DND-41 (cell line): ENCODE measurements at regions not wholly inside any gene's neighbourhood (a gene's known extent, or its start where the extent isn't known, plus 50 kb on each side); places are given as distances from the start of the nearest gene placed in this dataset.

Experiments used
- EZH2 ChIP-seq: IDR thresholded peaks from 3 replicates; pipeline ENCODE4 v1.6.1; 2012; ENCODE audit warnings: borderline replicate concordance, low read depth, mild to moderate bottlenecking, moderate library complexity, low read length, inconsistent platforms; ENCODE audit not compliant: severe bottlenecking
- TF ChIP-seq, protein P1 (sequence below): IDR thresholded peaks from 2 replicates; pipeline ENCODE4 v1.5.1; 2012; ENCODE audit warnings: borderline replicate concordance, low read length, moderate library complexity, mild to moderate bottlenecking; ENCODE audit not compliant: poor library complexity, severe bottlenecking; ENCODE audit errors: extremely low read depth

DNA sequence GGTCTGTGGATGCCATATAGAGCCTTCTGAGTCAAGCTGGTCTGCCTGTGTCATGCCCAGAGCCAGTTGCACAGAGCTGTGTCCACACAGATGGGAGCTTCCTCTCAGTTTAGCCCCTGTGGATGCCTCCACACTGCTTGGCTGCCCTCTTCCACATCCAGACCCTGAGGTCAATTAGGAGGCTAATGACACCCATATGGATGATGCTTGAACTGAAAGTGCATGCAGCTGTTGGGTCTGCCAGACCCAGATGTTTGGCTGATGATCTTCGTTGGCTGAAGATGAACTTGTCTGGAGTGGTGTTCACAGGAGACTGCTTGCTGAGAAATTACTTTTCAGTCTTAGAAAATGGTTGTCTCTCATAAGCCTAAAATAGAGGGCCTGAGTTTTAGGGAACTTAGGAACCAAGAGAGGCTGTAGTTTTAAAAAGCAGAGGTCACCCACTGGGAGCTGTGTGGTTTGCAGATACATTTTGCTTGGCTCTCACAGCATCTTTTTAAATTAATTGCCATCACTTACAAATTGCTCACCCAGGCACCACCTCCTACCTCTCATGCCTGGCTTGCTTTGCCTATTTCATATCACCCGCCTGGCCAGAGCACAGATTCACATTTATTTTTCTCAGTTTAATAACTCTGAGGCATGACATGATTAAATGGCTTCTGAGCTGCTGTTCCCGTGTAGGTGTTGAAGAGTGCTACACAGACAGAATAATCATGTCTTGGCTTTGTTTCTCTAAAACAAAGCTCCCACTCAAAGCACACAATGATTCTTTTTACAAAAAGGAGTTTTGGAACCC, 176.1 kb downstream of the MINAR1 start:
- TF ChIP-seq, protein P1, sequence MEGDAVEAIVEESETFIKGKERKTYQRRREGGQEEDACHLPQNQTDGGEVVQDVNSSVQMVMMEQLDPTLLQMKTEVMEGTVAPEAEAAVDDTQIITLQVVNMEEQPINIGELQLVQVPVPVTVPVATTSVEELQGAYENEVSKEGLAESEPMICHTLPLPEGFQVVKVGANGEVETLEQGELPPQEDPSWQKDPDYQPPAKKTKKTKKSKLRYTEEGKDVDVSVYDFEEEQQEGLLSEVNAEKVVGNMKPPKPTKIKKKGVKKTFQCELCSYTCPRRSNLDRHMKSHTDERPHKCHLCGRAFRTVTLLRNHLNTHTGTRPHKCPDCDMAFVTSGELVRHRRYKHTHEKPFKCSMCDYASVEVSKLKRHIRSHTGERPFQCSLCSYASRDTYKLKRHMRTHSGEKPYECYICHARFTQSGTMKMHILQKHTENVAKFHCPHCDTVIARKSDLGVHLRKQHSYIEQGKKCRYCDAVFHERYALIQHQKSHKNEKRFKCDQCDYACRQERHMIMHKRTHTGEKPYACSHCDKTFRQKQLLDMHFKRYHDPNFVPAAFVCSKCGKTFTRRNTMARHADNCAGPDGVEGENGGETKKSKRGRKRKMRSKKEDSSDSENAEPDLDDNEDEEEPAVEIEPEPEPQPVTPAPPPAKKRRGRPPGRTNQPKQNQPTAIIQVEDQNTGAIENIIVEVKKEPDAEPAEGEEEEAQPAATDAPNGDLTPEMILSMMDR: no peak
- TF ChIP-seq EZH2: no peak
